ENCODE measurements at regions not wholly inside any gene's neighbourhood (a gene's known extent, or its start where the extent isn't known, plus 50 kb on each side); places are given as distances from the start of the nearest gene placed in this dataset.

- H3K27ac ChIP-seq (ENCODE audit: low read length) = no peak overlapping the region
- H3K36me3 ChIP-seq (ENCODE audit: insufficient read depth, low read depth, low read length) = no peaks in the 10 kb centered on the region
- H3K27me3 ChIP-seq (ENCODE audit: insufficient read depth, low read length) = no peaks in the 10 kb centered on the region
- H3K4me3 ChIP-seq (ENCODE audit: low read length) = no peak overlapping the region
- no peak overlapping the region for H3K9ac ChIP-seq (ENCODE audit: low read depth, low read length)
- no peaks in the 10 kb centered on the region for H3K9me3 ChIP-seq (ENCODE audit: insufficient read depth, low read depth, low read length)
- no peaks in the 10 kb centered on the region for H3K4me1 ChIP-seq (ENCODE audit: insufficient read depth, low read length)
Observed at GRCh38 chr3:11089931-11090330, 64.4 kb upstream of the HRH1 start.

GRCh38 chr3:11090551-11090950 lies 63.7 kb upstream of the HRH1 start:
- no peak overlapping the region for H3K27ac ChIP-seq (ENCODE audit: low read length)
- peaks cover 1% of the 10 kb centered on the region for H3K27me3 ChIP-seq (ENCODE audit: insufficient read depth, low read length)
- H3K4me3 ChIP-seq (ENCODE audit: low read length) = no peak overlapping the region
- no peak overlapping the region for H3K9ac ChIP-seq (ENCODE audit: low read depth, low read length)
- no peaks in the 10 kb centered on the region for H3K36me3 ChIP-seq (ENCODE audit: insufficient read depth, low read depth, low read length)
- H3K4me1 ChIP-seq (ENCODE audit: insufficient read depth, low read length) = no peaks in the 10 kb centered on the region
- no peaks in the 10 kb centered on the region for H3K9me3 ChIP-seq (ENCODE audit: insufficient read depth, low read depth, low read length)

- Histone ChIP-seq H3K9ac (ENCODE audit: low read depth, low read length) (no peak overlapping the region), H3K4me1 (ENCODE audit: insufficient read depth, low read length) (no peaks in the 10 kb centered on the region), H3K9me3 (ENCODE audit: insufficient read depth, low read depth, low read length) (no peaks in the 10 kb centered on the region), H3K36me3 (ENCODE audit: insufficient read depth, low read depth, low read length) (no peaks in the 10 kb centered on the region), H3K4me3 (ENCODE audit: low read length) (no peak overlapping the region), H3K27me3 (ENCODE audit: insufficient read depth, low read length) (peaks cover 7% of the 10 kb centered on the region), H3K27ac (ENCODE audit: low read length) (no peak overlapping the region)
Observed at GRCh38 chr3:11091088-11091590, 63.2 kb upstream of the HRH1 start.

GRCh38 chr3:11091791-11092190 lies 62.5 kb upstream of the HRH1 start:
- H3K27ac ChIP-seq (ENCODE audit: low read length) = no peak overlapping the region
- no peaks in the 10 kb centered on the region for H3K36me3 ChIP-seq (ENCODE audit: insufficient read depth, low read depth, low read length)
- H3K27me3 ChIP-seq (ENCODE audit: insufficient read depth, low read length) = peaks cover 14% of the 10 kb centered on the region
- H3K4me1 ChIP-seq (ENCODE audit: insufficient read depth, low read length) = no peaks in the 10 kb centered on the region
- no peak overlapping the region for H3K4me3 ChIP-seq (ENCODE audit: low read length)
- H3K9ac ChIP-seq (ENCODE audit: low read depth, low read length) = no peak overlapping the region
- H3K9me3 ChIP-seq (ENCODE audit: insufficient read depth, low read depth, low read length) = no peaks in the 10 kb centered on the region

GRCh38 chr3:11093823-11094340 lies 60.4 kb upstream of the HRH1 start:
- H3K9ac ChIP-seq (ENCODE audit: low read depth, low read length) = no peak overlapping the region
- H3K4me1 ChIP-seq (ENCODE audit: insufficient read depth, low read length) = no peaks in the 10 kb centered on the region
- H3K4me3 ChIP-seq (ENCODE audit: low read length) = no peak overlapping the region
- no peaks in the 10 kb centered on the region for H3K9me3 ChIP-seq (ENCODE audit: insufficient read depth, low read depth, low read length)
- H3K27me3 ChIP-seq (ENCODE audit: insufficient read depth, low read length) = peaks cover 19% of the 10 kb centered on the region
- no peak overlapping the region for H3K27ac ChIP-seq (ENCODE audit: low read length)
- no peaks in the 10 kb centered on the region for H3K36me3 ChIP-seq (ENCODE audit: insufficient read depth, low read depth, low read length)

GRCh38 chr3:11095932-11096265 lies 58.4 kb upstream of the HRH1 start:
- Histone ChIP-seq H3K4me3 (ENCODE audit: low read length) (peak overlapping the region; percentile 55; the same call in 1 of the 2 replicates), H3K9me3 (ENCODE audit: insufficient read depth, low read depth, low read length) (no peaks in the 10 kb centered on the region), H3K27ac (ENCODE audit: low read length) (no peak overlapping the region), H3K4me1 (ENCODE audit: insufficient read depth, low read length) (no peaks in the 10 kb centered on the region), H3K27me3 (ENCODE audit: insufficient read depth, low read length) (peaks cover 19% of the 10 kb centered on the region), H3K9ac (ENCODE audit: low read depth, low read length) (no peak overlapping the region), H3K36me3 (ENCODE audit: insufficient read depth, low read depth, low read length) (no peaks in the 10 kb centered on the region)

GRCh38 chr3:11096266-11097139 lies 57.8 kb upstream of the HRH1 start:
- peaks cover 19% of the 10 kb centered on the region for H3K27me3 ChIP-seq (ENCODE audit: insufficient read depth, low read length)
- no peak overlapping the region for H3K9ac ChIP-seq (ENCODE audit: low read depth, low read length)
- no peaks in the 10 kb centered on the region for H3K9me3 ChIP-seq (ENCODE audit: insufficient read depth, low read depth, low read length)
- H3K27ac ChIP-seq (ENCODE audit: low read length) = no peak overlapping the region
- H3K36me3 ChIP-seq (ENCODE audit: insufficient read depth, low read depth, low read length) = no peaks in the 10 kb centered on the region
- no peaks in the 10 kb centered on the region for H3K4me1 ChIP-seq (ENCODE audit: insufficient read depth, low read length)
- peak overlapping the region; percentile 55 for H3K4me3 ChIP-seq (ENCODE audit: low read length)

GRCh38 chr3:11099306-11099705 lies 55.0 kb upstream of the HRH1 start:
- no peaks in the 10 kb centered on the region for H3K4me1 ChIP-seq (ENCODE audit: insufficient read depth, low read length)
- no peaks in the 10 kb centered on the region for H3K9me3 ChIP-seq (ENCODE audit: insufficient read depth, low read depth, low read length)
- H3K27ac ChIP-seq (ENCODE audit: low read length) = no peak overlapping the region
- H3K9ac ChIP-seq (ENCODE audit: low read depth, low read length) = no peak overlapping the region
- H3K27me3 ChIP-seq (ENCODE audit: insufficient read depth, low read length) = peaks cover 19% of the 10 kb centered on the region
- no peak overlapping the region for H3K4me3 ChIP-seq (ENCODE audit: low read length)
- H3K36me3 ChIP-seq (ENCODE audit: insufficient read depth, low read depth, low read length) = no peaks in the 10 kb centered on the region

All from iPS-20b (cell line).